ENCODE measurements at regions not wholly inside any gene's neighbourhood (a gene's known extent, or its start where the extent isn't known, plus 50 kb on each side); places are given as distances from the start of the nearest gene placed in this dataset.

GRCh38 chr13:50323440-50324065 lies 308.3 kb downstream of the KCNRG start:
- DNase-seq = no peak

- no peak for DNase-seq
These were observed 311.0 kb downstream of the KCNRG start for GRCh38 chr13:50326271-50326670.

- DNase-seq = no peak
These were observed 311.6 kb downstream of the KCNRG start for GRCh38 chr13:50326811-50327210.

GRCh38 chr13:50334115-50334778 lies 319.0 kb downstream of the KCNRG start:
- peak; percentile 75 for DNase-seq

GRCh38 chr13:50334944-50335343 lies 319.7 kb downstream of the KCNRG start:
- DNase-seq = no peak

GRCh38 chr13:50339271-50339670 lies 324.0 kb downstream of the KCNRG start:
- DNase-seq = no peak

GRCh38 chr13:50340146-50340545 lies 324.9 kb downstream of the KCNRG start:
- DNase-seq = no peak

- DNase-seq = no peak
These were observed 325.5 kb downstream of the KCNRG start for GRCh38 chr13:50340551-50341287.

GRCh38 chr13:50341526-50341925 lies 326.3 kb downstream of the KCNRG start:
- DNase-seq = no peak

- DNase-seq = no peak
These were observed 329.5 kb downstream of the KCNRG start for GRCh38 chr13:50344717-50345116.

- DNase-seq = no peak
These were observed 330.6 kb downstream of the KCNRG start for GRCh38 chr13:50345804-50346203.

- DNase-seq = no peak
These were observed 333.1 kb downstream of the KCNRG start for GRCh38 chr13:50348371-50348770.

- no peak for DNase-seq
These were observed 337.7 kb downstream of the KCNRG start for GRCh38 chr13:50352720-50353480.

GRCh38 chr13:50353651-50354415 lies 338.6 kb downstream of the KCNRG start:
- DNase-seq = no peak

- DNase-seq = no peak
These were observed 340.6 kb downstream of the KCNRG start for GRCh38 chr13:50355797-50356196.

GRCh38 chr13:50357136-50357535 lies 341.9 kb downstream of the KCNRG start:
- DNase-seq = no peak

- no peak for DNase-seq
These were observed 342.4 kb downstream of the KCNRG start for GRCh38 chr13:50357586-50358118.

GRCh38 chr13:50358231-50359040 lies 343.2 kb downstream of the KCNRG start:
- DNase-seq = no peak

- no peak for DNase-seq
These were observed 343.8 kb downstream of the KCNRG start for GRCh38 chr13:50359041-50359367.

GRCh38 chr13:50359779-50360178 lies 344.5 kb downstream of the KCNRG start:
- DNase-seq = no peak

- DNase-seq = no peak
These were observed 345.4 kb downstream of the KCNRG start for GRCh38 chr13:50360637-50361036.

GRCh38 chr13:50361282-50361681 lies 346.0 kb downstream of the KCNRG start:
- no peak for DNase-seq
